Fibroblast of skin of right quadriceps (primary cell): ENCODE measurements at regions not wholly inside any gene's neighbourhood (a gene's known extent, or its start where the extent isn't known, plus 50 kb on each side); places are given as distances from the start of the nearest gene placed in this dataset.

Experiments
- DNase-seq: peaks from one replicate; pipeline ENCODE4 v3.0.0-alpha.2; 2013

DNA sequence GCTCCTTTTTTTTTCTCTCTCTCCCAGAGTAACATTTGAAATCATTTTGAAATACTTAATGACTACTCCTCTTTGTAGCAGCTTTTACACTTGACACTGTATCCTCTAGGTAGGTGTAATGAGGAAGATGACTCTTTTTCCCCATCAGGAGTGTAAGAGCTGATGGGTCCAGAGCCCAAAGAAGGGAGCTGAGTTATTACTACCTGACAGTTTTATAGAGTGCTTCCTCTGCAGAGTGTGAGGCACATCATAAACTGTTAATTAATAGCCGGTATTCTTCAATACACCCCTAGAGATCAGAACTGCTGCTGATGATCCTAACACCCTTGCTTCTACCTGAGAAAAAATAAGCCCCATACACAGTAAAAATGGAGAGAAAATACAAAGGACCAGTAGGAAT is 279.8 kb upstream of the SEMA3A start:
- DNase-seq, result no peak

DNA sequence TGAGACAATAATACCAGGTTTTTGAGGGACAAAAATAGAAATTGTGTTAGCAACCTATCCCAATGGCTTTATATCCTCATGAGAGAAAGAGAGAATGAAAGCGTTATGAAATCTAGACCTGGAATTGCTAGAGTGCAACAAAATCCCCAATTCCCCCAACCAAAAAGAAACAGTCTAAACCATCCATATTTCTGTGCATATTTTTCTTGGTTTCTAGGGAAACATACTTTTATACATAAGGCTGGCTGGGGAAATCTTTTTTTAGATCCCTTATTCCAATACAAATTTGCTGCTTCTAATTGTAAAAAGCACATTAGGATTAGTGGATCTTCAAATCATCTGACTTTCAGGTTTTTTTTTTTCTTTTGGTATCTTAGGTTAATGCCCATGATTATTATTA is 277.0 kb upstream of the SEMA3A start:
- DNase-seq, result no peak

DNA sequence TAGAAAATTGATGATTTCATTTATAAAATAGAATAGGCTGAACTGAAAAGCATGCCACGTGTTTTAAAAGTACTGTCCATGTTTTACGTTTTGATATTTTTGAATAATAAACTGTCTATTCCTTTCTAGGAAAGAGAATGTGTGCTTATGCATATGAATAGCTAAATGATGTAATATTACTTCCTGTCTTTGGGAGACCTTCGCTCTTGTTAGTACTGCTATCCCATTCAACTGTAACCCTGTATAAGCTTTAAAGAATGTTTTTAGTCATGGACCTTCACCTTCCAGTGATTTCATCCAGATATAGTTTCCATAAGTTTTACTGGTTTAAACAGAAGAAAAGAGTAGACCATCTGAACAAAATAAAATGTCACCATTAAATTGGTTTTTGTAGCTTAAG is 274.4 kb upstream of the SEMA3A start:
- DNase-seq, result peak; percentile 30

DNA sequence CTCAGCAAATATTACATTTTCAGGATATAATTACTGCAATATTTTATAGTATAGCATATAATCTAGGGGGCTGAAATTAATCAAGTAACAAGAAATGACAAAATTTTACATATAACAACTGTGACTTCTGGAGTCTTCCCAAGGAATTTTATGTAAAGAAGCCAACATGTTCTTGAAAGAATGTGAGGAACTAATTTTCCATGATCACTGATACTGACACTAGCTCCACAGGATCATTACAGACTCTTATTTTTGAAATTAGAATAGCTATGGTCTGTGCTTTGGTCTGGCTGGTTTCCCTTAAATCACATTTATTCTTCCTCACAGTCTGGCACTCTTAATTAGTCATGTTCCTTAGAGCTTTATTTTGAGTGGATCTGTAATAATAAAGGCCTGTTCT is 267.7 kb upstream of the SEMA3A start:
- DNase-seq, result no peak

DNA sequence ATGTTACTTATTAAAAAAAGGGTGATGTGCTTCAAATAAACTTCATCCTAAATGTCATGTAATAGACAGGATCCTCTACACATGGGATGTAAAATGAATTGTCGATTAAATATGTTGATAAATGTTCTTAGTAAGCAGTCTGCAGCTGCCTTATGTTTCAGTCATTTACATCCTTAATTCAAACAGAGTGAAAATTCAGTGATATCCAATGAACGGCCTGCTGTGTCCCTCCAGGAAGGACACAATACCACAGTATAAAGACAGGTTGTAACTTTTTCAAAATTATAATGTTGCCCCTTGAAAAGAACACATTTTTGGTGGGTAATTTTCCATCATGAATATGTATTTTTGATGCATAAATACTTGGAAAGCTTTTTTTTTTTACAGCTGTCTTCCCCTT is 266.5 kb upstream of the SEMA3A start:
- DNase-seq, result no peak

DNA sequence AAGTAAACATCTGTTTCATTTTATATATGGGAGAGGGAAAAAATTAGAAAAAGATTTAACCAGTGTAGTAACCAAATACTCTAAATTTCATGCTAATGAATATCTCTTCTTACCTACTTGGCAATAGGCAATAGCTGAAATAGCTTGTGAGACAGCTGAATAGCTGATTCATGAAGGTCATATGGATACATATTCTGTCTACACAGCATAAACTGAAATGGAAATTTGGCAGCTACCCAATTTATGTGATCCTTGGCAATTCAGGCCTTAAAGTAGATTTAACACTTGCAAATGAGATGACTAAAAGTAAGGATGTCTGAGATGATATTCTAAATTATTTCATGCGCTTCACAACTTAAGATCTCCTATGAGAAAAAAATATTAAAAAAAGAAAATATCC is 261.2 kb upstream of the SEMA3A start:
- DNase-seq, result peak; percentile 52

DNA sequence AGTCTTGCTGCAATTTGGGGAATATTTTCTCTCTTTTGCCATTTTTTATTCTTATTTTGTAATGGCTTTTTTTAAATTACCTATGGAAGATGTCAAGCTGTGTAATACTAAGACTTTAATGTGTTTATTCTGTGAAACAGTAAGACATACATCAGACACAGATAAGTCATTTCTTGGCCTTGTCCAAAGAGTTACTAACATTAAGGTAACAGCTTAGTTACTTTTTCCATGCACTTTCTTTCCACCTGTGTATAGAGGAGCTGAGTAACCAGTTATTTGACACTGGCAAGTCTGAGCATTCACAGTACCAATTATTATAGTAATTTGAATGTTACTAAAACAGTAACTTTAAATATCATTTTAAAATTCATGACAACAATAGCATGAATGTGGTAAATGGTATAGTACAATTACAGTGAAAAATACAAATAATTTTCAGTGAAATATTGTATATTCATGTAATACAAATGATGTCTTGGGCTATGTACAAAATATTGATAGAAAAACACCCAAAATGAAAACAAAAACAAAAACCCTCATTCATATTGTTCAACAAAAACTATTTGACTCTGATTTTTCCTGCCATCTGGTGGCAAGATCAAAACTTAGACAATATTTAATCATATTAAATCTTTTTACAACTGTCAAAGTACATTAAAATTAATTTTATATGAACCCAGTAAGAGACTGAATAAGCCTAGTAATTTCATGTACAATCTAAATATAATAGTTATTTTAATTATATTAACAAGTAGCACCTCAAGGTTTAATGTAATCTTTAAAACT is 259.8 kb upstream of the SEMA3A start:
- DNase-seq, result no peak

DNA sequence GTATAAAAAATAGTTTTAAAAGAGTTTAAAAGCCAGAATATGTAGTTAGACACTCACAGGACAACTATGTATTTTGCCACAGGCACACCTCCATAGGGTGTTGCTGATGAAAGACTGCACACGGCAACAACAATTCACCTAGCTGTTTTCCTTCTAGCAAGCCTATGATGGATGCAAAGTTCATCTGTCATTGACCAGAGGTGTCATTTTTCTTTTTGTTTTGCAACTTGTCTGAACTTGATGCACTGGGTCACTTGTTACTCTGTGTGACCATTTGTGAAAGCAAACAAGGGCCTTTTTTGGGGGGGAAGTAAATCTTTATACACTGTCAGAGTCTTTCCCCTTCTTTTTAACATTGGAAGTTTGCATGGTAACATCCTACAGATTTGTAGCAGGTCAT is 258.0 kb upstream of the SEMA3A start:
- DNase-seq, result no peak

DNA sequence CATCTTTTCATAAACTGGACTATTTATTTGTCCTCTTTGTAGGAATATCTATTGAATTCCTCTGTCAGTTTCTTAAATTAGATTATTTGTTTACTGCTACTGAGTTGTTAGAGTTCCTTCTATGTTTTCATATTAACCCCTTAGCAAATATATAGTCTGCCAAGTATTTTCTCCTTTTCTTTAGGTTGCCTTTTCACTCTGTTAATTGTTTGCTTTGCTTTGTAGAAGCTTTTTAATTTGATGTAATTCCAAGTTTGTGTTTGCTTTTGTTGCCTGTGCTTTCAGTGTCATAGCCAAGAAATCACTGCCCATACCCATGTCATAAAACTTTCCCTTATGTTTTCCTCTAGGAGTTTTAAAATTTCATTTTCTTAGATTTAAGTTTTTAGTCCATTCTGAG is 256.2 kb upstream of the SEMA3A start:
- no peak for DNase-seq

DNA sequence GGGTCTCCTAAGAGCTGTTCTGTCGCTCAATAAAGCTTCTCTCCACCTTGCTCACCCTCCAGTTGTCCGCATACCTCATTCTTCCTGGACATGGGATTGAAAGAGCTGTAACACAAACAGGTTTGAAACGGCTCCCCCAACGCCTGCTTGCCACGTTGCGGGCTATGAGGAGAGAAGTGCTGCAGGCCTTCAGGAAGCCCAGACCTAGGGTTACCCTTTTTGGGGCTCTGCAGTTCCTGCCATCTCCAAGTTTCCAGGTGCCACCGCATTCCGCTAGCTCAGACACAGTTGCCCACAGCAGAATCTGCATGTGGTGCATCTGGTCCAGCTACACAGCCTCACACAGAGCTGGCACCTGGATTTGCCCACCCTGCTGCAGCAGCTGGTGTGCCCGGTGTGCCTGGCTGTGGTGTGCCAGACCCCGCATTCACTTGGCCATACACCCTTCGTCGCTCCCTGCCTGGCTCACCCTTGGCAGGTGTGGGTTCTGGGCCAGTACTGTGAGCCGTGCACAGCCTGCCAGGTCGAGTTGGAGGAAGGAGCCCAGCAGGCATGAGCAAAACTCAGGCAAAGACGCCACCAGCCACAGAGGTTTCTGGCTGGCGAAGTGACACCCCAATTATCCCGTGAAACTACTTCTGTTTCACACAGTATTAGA is 253.2 kb upstream of the SEMA3A start:
- DNase-seq, result no peak

DNA sequence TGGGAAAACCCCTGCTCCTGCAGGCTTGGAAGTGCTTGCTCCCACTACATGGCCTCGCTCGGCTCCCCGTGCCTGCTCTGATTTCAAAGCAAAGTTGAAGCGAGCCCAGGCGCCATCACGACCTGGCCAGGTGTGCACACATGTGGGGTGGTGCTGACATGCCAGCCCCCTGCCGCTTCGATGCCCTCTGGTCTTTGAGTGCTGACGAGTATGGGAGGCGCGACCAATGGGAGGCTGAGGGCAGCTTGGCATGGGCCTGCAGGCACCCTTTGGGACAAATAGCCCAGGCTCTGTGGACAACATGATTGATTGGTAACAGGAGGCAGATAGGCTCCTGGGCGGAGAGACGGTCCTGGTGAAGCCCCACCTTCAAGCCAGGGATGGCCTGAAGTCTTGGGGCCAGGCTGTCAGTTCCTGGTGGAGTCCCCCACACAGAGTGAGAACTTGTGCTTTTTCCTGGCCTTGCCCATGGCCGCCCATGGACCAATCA is 252.4 kb upstream of the SEMA3A start:
- DNase-seq, result no peak

DNA sequence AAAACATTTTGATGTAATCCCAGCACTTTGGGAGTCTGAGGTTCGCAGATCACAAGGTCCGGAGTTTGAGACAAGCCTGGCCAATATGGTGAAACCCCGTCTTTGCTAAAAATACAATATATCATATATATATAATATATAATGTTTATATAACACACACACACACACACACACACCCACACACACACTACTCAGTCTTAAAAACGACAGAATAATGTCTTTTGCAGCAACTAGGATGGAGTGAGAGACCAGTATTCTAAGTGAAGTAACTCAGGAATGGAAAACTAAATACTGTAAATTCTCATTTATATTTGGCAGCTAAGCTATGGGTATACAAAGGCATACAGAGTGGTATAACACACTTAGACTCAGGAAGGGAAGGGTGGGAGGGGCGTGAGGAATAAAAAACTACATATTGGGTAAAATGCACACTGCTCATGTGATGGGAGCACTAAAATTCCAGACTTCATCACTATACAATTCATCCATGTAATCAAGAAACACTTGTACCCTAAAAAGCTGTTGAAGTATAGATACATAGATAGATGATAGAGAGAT is 231.2 kb upstream of the SEMA3A start:
- DNase-seq, result no peak

DNA sequence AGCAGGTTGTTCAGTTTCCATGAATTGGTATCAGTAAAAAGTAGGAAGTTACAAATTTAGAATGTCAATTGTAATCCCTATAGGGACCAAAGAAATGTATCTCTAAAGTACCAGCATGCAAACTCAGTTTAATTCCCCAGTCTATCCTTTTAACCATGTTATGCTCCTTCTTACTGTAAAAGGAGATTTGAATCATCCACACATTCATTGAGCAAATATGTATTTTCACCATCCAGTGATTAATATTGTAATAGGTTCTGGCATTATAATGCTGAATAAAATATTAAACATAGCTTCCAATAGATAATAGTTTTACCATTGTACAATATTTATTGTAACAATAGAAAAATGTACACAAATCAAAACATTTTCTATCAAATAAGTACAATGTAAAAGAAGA is 228.2 kb upstream of the SEMA3A start:
- peak; percentile 10 for DNase-seq

DNA sequence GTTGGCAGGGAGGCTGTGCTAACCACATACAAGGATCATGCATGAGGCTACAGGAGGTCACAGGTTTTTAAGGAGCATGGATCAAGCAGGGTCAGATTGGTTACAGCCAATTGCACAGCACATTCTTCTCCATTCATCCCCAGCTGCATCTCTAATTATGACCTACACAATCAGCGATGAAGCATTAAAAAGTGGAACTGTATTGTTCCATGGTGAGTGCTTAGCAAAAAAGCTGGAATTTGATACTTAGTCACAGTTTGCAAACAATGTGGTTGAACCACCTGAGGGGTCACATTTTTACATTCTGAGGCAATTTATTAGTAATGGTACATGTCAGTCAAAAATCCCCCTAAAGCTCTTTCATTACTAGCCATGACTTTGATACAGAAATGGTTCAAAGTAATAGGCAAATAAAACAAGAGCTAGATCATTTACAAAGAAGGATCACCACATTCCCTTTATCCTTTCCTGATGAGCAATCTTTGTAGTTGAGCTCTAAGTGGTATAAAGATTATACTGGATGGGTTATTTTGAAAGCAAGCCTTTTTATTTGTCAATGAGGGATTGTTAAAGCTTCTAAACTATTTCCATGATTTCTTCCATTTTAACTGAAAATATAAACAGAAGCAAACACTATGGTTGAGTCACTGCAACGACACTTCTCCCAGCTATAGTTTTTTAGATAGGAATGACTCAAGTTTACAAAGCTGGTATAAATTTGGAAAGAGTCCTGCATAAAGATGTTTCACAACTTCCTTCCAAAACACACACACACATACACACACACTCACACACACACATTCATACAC is 217.8 kb upstream of the SEMA3A start:
- peak; percentile 96 for DNase-seq

DNA sequence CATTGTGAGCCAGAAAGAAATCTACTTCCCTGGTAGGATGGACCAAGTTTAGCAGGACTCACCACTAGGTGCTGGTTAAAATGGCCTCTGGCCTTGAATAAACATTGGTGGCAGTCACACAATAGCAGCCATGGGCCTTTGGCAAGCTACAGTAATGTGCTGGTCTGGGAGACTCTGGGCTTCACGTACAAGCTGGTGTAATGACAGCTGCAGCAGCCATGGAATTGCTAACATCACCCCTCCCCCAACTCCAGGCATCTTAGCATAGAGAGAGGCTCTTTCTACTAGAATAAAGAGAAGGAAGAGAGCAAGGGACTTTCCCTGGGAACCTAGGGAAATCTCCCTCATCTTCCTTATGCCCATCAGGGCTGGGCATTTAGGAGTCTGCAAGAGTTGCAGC is 205.1 kb upstream of the SEMA3A start:
- DNase-seq, result no peak

DNA sequence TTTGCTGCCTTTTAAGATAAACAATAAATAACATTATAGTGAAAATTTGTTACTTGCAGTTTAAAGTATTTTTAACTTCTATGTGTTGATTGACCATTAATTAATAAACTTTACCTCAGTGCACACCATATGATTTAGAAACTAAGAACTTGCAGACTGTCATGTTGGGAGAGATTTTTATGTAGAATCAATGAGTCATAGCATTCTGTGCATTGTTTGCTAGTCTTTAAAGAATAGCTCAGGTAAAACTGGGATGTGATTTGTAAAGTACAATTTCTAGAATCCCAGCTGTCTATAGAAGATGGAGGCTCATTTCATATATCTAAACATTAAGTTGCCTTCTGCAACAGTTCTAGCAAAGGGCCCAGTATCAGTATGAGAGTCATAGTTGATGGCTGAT is 199.6 kb upstream of the SEMA3A start:
- DNase-seq, result no peak

DNA sequence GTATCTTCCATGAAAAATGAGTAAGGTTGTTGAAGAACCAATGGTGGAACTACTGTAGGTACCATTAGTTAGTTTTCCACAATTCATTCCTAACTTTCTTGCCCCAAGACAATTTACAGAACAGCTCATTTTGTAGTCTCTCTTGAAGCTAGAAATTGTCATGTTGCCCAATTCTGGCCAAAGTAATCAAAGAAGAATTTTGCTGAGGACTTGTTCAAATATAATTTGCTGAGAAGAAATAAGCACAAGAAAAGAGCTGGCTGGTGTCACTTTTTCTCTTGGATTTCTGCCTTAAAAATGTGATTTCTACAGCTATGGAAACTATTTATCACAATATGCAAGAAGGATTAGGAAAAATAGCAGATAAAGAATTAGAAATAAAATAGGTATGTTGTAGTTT is 199.2 kb upstream of the SEMA3A start:
- peak; percentile 23 for DNase-seq

DNA sequence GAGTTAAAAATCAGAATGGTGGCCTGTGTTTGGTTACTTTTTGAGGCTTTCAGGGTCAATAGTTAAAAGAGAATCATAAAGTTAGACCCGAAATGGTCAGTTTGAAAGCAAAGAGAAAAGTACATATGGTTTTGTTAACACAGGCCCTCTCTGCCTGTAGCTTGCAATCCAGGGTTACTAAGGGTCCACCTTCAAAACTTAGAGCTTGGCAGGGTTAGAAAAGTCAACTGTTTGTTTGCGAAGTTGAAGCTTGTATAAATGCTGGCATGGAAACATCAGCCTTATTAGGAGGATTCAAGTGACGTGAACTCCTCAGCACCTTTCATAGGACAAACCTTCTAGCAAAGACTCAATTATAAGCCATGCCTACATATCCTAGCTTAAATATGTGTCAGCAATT is 196.3 kb upstream of the SEMA3A start:
- no peak for DNase-seq

DNA sequence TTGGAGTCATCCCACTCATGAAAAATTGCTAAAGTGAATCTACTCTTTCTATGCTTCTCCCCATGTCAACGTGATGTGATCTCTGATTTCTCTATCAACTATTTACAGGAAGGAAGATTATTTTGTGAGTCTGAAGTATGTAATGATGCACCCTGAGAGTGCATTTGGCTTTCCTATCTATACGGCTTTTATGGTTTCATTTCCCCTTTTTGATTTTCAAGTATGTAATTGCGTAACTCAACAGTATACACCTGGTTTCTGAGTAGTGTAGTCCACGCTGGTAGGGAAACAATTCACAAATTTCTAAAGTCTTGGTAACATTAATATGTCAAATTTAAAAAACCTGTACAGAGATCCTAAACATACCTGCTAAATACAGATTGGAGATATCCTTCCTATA is 194.7 kb upstream of the SEMA3A start:
- DNase-seq, result no peak

DNA sequence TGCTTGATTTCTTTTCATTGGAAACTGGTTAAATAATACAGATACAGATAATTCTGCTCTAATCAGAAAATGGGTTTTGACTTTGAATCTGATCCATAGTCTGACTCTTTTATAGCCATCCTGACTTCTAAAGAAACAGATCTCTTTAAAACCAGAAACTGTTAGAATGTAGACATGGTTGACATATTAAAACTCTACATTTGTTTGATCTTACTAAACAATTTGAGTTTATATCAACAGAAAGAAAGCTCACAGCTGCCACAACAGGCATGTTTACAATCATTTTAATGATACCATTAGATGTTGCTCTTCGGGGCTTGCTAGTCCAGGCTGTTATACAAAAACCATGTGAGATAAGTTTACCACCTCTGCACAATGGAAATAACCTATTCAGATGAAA is 193.0 kb upstream of the SEMA3A start:
- no peak for DNase-seq

DNA sequence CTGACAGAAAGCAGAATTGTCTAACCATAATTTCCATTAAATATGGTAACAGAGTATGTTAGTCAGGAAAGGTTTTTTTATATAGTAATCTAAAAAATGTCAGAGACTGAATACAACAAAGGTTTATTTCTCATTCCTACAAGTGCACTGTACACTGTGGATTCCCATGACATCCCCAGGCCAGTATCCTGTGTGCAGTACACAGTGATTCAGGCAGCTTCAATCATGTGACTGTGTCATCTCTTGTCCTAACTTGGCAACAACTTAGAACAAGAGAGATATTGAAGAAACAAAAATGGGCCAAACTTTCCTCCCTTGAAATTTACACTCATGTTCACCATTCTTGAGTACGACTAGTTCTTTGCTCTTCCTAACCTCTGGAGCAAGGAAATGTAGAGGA is 189.8 kb upstream of the SEMA3A start:
- no peak for DNase-seq

DNA sequence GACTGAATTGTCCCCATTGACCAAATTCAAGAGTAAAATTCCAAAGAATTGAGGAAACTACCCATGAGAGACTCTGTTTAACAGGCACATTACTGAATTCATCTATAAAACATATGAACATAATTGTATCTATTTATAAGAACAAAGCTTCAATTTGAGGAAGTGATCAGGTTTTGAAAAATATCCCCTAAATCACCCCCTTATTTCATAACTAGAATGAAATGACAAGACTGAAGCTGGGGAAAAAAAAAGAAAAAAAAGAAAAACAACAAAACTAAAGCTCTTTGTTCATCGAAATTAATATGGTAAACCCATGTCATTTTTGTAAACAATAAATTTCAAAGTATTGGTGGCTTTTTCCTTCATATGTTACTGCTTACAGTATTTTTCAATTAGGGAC is 184.9 kb upstream of the SEMA3A start:
- DNase-seq, result no peak

DNA sequence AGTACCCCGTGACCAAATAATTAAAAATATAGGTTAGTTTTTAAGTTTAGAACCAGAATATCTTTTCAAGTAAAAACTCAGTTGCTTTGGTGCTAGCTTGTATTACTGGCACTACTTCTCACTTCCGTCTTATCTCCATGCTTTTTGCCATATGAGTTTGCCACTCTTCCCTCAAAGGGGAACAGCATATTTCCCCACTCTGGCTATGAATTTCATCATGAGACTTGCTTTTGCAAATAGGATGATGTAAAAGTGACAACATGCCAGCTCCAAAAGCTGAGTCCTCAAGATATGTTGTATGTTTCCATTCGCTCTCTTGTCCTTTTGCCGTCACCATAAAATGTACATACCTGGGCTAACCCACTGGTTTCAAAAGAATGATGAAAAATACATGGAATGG is 178.1 kb upstream of the SEMA3A start:
- DNase-seq, result peak; percentile 34
